ENCODE measurements at regions not wholly inside any gene's neighbourhood (a gene's known extent, or its start where the extent isn't known, plus 50 kb on each side); places are given as distances from the start of the nearest gene placed in this dataset.
"Not testable (repeated sequence)": the region's sequence is repeated elsewhere in the genome, so short reads cannot be mapped to it uniquely, and the experiment has no call there.

DNA sequence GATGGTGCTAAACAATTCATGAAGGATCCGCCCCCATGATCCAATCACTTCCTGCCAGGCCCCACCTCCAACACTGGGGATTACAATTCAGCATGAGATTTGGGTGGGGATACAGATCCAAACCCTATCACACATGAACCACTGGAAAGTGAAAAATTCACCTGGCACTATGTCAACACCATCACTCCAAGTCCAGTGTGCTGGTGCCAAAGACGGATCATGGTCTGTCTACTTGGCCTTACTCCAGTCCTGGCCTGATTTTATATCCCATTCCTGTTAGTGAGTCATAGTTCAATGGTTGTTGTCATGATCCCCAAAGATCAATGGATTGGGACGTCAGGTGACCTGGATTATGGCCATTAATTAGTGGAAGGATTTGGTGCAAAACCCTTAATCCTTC lies 147.4 kb upstream of the RPS23 start:
- H3K27me3 ChIP-seq (ENCODE audit: low read depth, low read length), result no peaks in the 10 kb centered on the region
- no peaks in the 10 kb centered on the region for H3K4me1 ChIP-seq (ENCODE audit: control insufficient read depth in 1 of 2, insufficient read depth in 2 of 2, low read length in 2 of 2)
- H3K9me3 ChIP-seq (ENCODE audit: control insufficient read depth in 1 of 2, low read length in 2 of 2), result no peaks in the 10 kb centered on the region
- no peak overlapping the region for H3K4me3 ChIP-seq (ENCODE audit: low read depth in 1 of 2, low read length in 2 of 2)
- no peak overlapping the region for H3K27ac ChIP-seq (ENCODE audit: low read length)
- no peaks in the 10 kb centered on the region for H3K36me3 ChIP-seq (ENCODE audit: control insufficient read depth in 1 of 2, insufficient read depth in 2 of 2, low read length in 2 of 2)

DNA sequence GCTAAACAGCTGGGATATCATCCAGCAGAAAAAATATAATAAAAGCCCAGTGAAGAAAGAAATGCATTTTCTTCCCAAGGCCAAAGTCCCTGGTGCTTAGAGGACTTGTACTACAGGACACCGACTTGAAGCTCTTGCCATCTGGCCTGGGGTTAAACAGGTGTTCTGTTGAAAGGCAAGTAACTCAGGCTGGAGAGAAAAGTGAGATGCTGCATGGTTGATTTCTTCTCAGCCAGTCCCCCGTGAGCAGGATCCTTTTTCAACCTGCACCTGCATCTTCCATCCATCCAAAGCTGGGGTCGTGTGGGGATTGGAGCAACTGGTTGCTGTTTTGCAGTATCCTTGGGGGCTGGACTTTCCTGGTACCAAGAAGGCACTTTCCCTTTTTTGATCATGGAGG lies 146.1 kb upstream of the RPS23 start:
- no peak overlapping the region for H3K4me3 ChIP-seq (ENCODE audit: low read depth in 1 of 2, low read length in 2 of 2)
- no peaks in the 10 kb centered on the region for H3K27me3 ChIP-seq (ENCODE audit: low read depth, low read length)
- no peak overlapping the region for H3K27ac ChIP-seq (ENCODE audit: low read length)
- H3K36me3 ChIP-seq (ENCODE audit: control insufficient read depth in 1 of 2, insufficient read depth in 2 of 2, low read length in 2 of 2), result no peaks in the 10 kb centered on the region
- no peaks in the 10 kb centered on the region for H3K9me3 ChIP-seq (ENCODE audit: control insufficient read depth in 1 of 2, low read length in 2 of 2)
- no peaks in the 10 kb centered on the region for H3K4me1 ChIP-seq (ENCODE audit: control insufficient read depth in 1 of 2, insufficient read depth in 2 of 2, low read length in 2 of 2)

DNA sequence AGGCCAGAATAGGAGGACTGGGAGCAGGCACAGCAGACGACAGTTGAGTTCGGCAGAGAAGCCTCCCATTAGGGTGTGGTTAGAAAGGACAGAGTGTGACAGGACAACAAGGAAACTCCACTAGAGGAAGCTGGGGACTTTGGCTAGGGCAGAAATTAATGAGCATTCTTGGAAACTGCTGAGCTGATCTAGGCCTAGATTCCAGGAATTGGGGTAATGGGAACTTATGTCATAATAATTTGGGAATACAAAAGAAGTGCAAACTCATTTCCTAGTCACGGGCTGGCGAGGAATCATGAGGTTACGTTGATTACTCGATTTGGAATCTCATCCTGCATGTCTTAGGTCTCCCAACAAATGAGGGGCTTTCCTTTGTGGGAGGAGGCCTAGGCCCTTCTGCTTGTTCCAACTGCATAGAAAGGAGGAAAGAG lies 144.6 kb upstream of the RPS23 start:
- H3K27ac ChIP-seq (ENCODE audit: low read length), result no peak overlapping the region

DNA sequence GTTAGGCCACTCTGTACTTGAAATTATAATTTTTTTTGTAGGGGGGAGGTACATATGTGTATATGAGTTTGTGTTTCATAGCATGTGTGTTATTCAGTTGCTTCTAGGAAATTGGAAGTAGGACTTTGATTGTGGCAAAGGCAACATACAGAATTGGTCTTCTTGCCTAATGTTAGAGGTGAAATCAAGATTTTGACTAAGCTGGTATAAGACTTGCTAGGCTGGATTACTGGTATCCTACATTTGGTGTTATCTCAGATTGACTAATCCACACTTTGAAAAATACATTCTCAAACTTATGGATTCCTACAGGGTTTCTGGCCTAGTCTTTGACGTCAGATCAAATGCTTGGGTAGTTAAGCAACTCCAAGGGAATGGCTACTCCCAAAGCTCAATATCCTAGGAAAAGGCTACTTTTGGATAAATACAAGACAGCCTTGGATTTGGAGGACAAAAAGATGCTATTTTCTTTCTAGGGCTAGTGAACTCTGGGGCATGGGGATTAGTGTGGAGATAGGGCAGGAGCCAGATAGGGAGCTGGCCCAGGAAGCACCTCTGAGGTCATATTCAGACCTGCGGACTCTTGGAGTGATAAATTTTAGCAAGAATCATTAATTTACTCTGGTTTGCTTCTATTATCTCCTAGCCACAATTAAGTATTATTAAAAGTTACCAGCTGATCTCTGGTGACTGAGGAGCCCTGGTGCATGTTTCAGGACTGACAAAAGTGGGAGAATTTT lies 144.0 kb upstream of the RPS23 start:
- Histone ChIP-seq H3K27me3 (ENCODE audit: low read depth, low read length) (no peaks in the 10 kb centered on the region), H3K9me3 (ENCODE audit: control insufficient read depth in 1 of 2, low read length in 2 of 2) (no peaks in the 10 kb centered on the region), H3K36me3 (ENCODE audit: control insufficient read depth in 1 of 2, insufficient read depth in 2 of 2, low read length in 2 of 2) (no peaks in the 10 kb centered on the region), H3K4me3 (ENCODE audit: low read depth in 1 of 2, low read length in 2 of 2) (no peak overlapping the region), H3K27ac (ENCODE audit: low read length) (no peak overlapping the region), H3K4me1 (ENCODE audit: control insufficient read depth in 1 of 2, insufficient read depth in 2 of 2, low read length in 2 of 2) (no peaks in the 10 kb centered on the region)

More for the DNA sequence above, 144.6 kb upstream of the RPS23 start:
- Histone ChIP-seq H3K36me3 (ENCODE audit: control insufficient read depth in 1 of 2, insufficient read depth in 2 of 2, low read length in 2 of 2) (no peaks in the 10 kb centered on the region), H3K4me3 (ENCODE audit: low read depth in 1 of 2, low read length in 2 of 2) (no peak overlapping the region), H3K4me1 (ENCODE audit: control insufficient read depth in 1 of 2, insufficient read depth in 2 of 2, low read length in 2 of 2) (no peaks in the 10 kb centered on the region), H3K9me3 (ENCODE audit: control insufficient read depth in 1 of 2, low read length in 2 of 2) (no peaks in the 10 kb centered on the region), H3K27me3 (ENCODE audit: low read depth, low read length) (no peaks in the 10 kb centered on the region)

DNA sequence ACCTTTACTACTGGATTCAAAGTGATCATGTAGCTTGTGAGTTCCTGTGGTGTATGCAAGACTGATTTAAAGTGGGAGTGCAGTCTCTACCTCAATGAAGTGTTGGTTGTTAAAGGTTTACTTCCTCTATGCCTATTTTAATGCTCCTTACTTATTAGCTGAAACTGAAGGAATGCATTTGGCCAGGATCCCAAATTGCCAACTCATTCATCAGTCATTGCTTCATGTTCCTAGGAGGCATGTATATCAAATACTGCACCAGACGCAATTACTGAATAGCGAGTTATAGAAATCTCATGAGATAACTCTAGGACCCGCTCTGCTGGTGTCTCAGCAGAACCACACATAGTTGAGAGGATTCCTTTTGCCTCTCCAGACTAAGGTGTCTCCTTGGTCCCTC lies 143.0 kb upstream of the RPS23 start:
- no peak overlapping the region for H3K27ac ChIP-seq (ENCODE audit: low read length)
- H3K36me3 ChIP-seq (ENCODE audit: control insufficient read depth in 1 of 2, insufficient read depth in 2 of 2, low read length in 2 of 2), result no peaks in the 10 kb centered on the region
- H3K9me3 ChIP-seq (ENCODE audit: control insufficient read depth in 1 of 2, low read length in 2 of 2), result no peaks in the 10 kb centered on the region
- H3K4me1 ChIP-seq (ENCODE audit: control insufficient read depth in 1 of 2, insufficient read depth in 2 of 2, low read length in 2 of 2), result no peaks in the 10 kb centered on the region
- no peaks in the 10 kb centered on the region for H3K27me3 ChIP-seq (ENCODE audit: low read depth, low read length)
- H3K4me3 ChIP-seq (ENCODE audit: low read depth in 1 of 2, low read length in 2 of 2), result no peak overlapping the region

DNA sequence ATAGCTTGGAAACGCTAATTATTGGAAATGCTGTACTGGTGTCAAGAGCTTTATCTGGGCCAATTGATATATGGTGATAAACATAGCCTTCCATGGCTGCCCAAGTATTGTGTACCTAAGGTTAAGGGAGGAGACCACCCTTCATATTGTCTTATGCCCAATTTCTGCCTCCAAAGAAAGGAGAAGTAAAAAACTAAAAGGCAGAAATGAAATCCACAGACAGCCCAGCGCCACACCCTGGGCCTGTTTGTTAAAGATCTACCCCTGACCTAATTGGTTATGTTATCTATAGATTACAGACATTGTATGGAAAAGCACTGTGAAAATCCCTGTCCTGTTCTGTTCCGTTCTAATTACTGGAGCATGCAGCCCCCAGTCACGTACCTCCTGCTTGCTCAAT lies 142.4 kb upstream of the RPS23 start:
- H3K4me3 ChIP-seq (ENCODE audit: low read depth in 1 of 2, low read length in 2 of 2); H3K4me1 ChIP-seq (ENCODE audit: control insufficient read depth in 1 of 2, insufficient read depth in 2 of 2, low read length in 2 of 2); H3K9me3 ChIP-seq (ENCODE audit: control insufficient read depth in 1 of 2, low read length in 2 of 2); H3K27me3 ChIP-seq (ENCODE audit: low read depth, low read length); H3K27ac ChIP-seq (ENCODE audit: low read length); H3K36me3 ChIP-seq (ENCODE audit: control insufficient read depth in 1 of 2, insufficient read depth in 2 of 2, low read length in 2 of 2): not testable (repeated sequence)

DNA sequence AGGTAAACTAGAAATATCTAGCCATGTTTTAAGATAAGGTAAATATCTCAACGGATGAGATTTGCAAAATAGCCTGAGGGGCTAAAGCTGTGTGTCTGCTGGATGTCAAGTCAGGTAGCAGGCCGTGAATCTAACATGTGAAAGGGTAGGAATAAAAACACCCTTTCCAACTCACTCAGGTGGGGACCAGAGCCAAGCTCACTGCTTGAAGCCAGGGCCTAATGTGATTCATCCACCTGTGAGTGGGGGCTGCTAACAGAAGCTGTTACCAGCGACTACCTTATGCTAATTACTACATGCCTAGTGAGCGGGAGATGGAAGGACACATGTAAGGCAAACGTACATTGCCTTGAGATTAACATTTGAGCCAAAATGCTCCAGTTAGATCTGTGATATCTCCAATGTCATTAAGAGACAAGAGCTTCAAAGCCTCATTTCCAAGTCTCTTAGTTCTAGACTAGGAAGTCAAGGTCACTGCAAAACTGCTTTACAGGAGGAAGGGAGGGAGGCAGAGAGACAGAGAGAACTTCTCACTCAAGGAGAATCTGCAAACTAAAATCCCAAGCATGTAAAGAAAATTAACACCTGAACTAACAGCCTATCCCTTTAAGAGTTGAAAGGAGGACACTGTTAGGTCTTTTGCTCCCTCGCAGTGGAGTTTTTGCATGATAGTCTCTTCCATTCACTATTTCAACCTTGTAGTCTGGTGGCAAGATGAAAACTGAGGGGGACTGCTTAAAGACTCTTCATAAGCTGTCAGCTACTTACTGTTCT lies 141.6 kb upstream of the RPS23 start:
- Histone ChIP-seq H3K9me3 (ENCODE audit: control insufficient read depth in 1 of 2, low read length in 2 of 2) (no peaks in the 10 kb centered on the region), H3K4me1 (ENCODE audit: control insufficient read depth in 1 of 2, insufficient read depth in 2 of 2, low read length in 2 of 2) (no peaks in the 10 kb centered on the region), H3K27ac (ENCODE audit: low read length) (no peak overlapping the region)

DNA sequence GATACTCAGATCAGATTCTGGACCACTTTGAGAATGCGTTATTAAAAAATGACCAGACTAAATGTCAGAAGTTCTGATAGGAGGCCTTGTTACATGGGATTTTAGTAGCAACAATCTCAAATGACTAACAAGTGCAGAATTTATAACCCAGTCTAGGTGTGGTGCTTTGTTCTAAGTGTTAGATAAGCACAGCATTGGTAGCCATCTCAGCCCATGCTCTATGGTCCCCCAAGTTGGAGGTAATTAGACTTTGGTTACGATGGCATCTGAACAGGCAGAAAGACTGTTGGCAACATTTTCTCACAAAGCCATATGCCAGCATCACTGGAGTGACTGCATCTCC lies 140.4 kb upstream of the RPS23 start:
- no peaks in the 10 kb centered on the region for H3K36me3 ChIP-seq (ENCODE audit: control insufficient read depth in 1 of 2, insufficient read depth in 2 of 2, low read length in 2 of 2)
- H3K27ac ChIP-seq (ENCODE audit: low read length), result no peak overlapping the region
- H3K4me3 ChIP-seq (ENCODE audit: low read depth in 1 of 2, low read length in 2 of 2), result no peak overlapping the region
- no peaks in the 10 kb centered on the region for H3K9me3 ChIP-seq (ENCODE audit: control insufficient read depth in 1 of 2, low read length in 2 of 2)
- H3K4me1 ChIP-seq (ENCODE audit: control insufficient read depth in 1 of 2, insufficient read depth in 2 of 2, low read length in 2 of 2), result no peaks in the 10 kb centered on the region
- H3K27me3 ChIP-seq (ENCODE audit: low read depth, low read length), result no peaks in the 10 kb centered on the region

More for the DNA sequence above, 141.6 kb upstream of the RPS23 start:
- Histone ChIP-seq H3K27me3 (ENCODE audit: low read depth, low read length) (no peaks in the 10 kb centered on the region), H3K36me3 (ENCODE audit: control insufficient read depth in 1 of 2, insufficient read depth in 2 of 2, low read length in 2 of 2) (no peaks in the 10 kb centered on the region), H3K4me3 (ENCODE audit: low read depth in 1 of 2, low read length in 2 of 2) (no peak overlapping the region)

DNA sequence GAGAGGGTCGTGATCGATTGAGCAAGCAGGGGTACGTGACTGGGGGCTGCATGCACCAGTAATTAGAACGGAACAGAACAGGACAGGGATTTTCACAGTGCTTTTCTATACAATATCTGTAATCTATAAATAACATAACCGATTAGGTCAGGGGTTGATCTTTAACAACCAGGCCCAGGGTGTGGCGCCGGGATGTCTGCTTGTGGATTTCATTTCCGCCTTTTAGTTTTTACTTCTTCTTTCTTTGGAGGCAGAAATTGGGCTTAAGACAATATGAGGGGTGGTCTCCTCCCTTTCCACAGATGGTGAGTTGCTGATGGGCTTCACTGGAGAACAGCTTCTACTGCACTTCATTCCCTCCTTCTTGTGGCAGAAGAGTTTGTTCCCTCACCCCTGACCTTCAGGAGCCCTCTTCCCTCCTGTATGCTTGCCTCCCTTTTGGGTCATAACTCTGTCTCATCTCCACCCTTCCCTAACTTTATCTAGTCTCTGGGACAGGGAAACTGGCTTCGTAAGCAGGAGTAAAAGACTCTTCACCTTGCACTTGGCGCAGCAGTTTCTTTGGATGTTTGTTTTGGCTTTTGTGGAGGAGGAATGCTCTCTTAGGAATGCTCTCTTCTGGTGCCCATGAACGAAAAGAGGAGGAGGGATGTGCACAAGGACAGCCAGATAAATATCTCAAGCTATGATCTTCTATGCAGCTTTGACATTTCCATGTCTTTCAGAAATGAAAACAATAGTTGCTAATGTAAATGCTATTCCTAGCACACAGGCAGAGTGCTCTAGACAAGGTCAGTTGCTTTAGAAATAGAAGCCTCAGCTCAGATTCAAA lies 139.8 kb upstream of the RPS23 start:
- Histone ChIP-seq H3K4me1 (ENCODE audit: control insufficient read depth in 1 of 2, insufficient read depth in 2 of 2, low read length in 2 of 2) (no peaks in the 10 kb centered on the region), H3K9me3 (ENCODE audit: control insufficient read depth in 1 of 2, low read length in 2 of 2) (no peaks in the 10 kb centered on the region), H3K36me3 (ENCODE audit: control insufficient read depth in 1 of 2, insufficient read depth in 2 of 2, low read length in 2 of 2) (no peaks in the 10 kb centered on the region), H3K4me3 (ENCODE audit: low read depth in 1 of 2, low read length in 2 of 2) (no peak overlapping the region), H3K27me3 (ENCODE audit: low read depth, low read length) (no peaks in the 10 kb centered on the region), H3K27ac (ENCODE audit: low read length) (no peak overlapping the region)

DNA sequence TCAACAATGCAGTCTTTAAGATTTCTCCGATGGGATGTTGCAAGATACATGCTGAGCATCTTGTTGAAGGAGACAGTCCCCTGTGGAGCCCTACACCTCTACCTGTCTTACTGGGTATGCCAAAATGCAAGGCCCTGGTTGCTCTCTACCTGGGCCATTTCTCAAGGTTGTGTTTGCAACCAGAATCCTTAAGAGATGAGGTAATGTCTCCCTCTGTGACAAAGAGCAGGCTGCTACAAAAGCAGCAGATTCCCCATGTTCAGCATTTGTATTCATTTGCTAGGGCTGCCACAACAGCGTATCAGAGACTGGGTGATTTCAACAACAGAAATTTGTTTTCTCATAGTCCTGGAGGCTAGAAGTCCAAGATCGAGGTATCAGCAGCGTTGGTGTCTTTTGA lies 138.4 kb upstream of the RPS23 start:
- Histone ChIP-seq H3K9me3 (ENCODE audit: control insufficient read depth in 1 of 2, low read length in 2 of 2) (no peaks in the 10 kb centered on the region), H3K4me3 (ENCODE audit: low read depth in 1 of 2, low read length in 2 of 2) (no peak overlapping the region), H3K36me3 (ENCODE audit: control insufficient read depth in 1 of 2, insufficient read depth in 2 of 2, low read length in 2 of 2) (no peaks in the 10 kb centered on the region), H3K27ac (ENCODE audit: low read length) (no peak overlapping the region), H3K4me1 (ENCODE audit: control insufficient read depth in 1 of 2, insufficient read depth in 2 of 2, low read length in 2 of 2) (no peaks in the 10 kb centered on the region), H3K27me3 (ENCODE audit: low read depth, low read length) (no peaks in the 10 kb centered on the region)

DNA sequence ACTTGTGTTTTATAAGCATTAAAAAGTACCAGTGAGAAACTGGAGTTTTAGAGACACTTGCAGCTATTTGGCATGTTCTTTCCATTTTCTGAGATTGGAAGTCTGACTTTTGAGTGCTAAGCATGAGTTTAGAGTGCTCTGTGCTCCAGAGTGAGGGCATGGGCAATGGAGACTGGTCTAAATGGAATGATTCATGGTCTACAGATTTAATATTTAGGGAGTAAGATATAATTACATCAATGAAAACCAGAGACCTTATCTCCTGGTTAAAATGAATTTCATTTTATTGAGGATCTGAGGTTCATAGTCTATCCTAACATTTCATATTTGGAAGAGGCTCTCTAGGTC lies 135.9 kb upstream of the RPS23 start:
- no peaks in the 10 kb centered on the region for H3K36me3 ChIP-seq (ENCODE audit: control insufficient read depth in 1 of 2, insufficient read depth in 2 of 2, low read length in 2 of 2)
- H3K27ac ChIP-seq (ENCODE audit: low read length), result no peak overlapping the region
- H3K27me3 ChIP-seq (ENCODE audit: low read depth, low read length), result no peaks in the 10 kb centered on the region
- H3K4me3 ChIP-seq (ENCODE audit: low read depth in 1 of 2, low read length in 2 of 2), result no peak overlapping the region
- no peaks in the 10 kb centered on the region for H3K4me1 ChIP-seq (ENCODE audit: control insufficient read depth in 1 of 2, insufficient read depth in 2 of 2, low read length in 2 of 2)
- no peaks in the 10 kb centered on the region for H3K9me3 ChIP-seq (ENCODE audit: control insufficient read depth in 1 of 2, low read length in 2 of 2)

All from muscle layer of duodenum (tissue), 2 donors.